Fibroblast of gingiva (primary cell): ENCODE measurements at regions not wholly inside any gene's neighbourhood (a gene's known extent, or its start where the extent isn't known, plus 50 kb on each side); places are given as distances from the start of the nearest gene placed in this dataset.
"Not testable (repeated sequence)": the region's sequence is repeated elsewhere in the genome, so short reads cannot be mapped to it uniquely, and the experiment has no call there.

ENCODE experiments used
- DNase-seq: peaks from one replicate; pipeline ENCODE4 v3.0.0-alpha.2; 2011; ENCODE audit warnings: low read depth

- DNase-seq: no peak
These were observed 292.0 kb upstream of the SFSWAP start for GRCh38 chr12:131418884-131419283.

DNA sequence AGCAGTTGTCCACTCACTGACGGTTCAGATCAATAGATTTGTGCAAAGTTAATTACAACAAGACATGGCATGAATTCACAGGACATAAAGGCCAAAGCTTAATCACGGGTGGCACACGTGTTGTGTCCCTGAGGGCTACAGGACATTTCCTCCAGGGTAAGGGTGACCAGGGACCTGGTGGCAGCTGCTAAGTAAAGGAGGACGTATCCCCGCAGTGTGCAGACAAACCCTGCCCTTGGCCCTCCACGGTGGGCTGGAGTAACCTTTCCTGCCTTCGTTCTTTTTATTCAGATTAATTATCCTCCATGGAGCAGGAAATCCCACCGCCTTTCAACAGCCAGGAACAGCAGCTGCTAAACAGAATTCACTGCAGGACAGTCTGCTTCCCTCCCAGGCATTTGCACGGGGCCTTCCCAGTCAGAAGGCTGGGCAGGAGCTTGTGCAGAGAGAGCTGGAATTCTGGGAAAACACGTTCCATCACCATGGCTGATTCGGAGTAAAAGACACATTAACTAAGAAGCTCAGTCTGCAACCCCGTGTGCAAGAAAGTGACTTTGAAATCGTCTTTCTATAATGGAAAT, 289.9 kb upstream of the SFSWAP start:
- DNase-seq: no peak

DNA sequence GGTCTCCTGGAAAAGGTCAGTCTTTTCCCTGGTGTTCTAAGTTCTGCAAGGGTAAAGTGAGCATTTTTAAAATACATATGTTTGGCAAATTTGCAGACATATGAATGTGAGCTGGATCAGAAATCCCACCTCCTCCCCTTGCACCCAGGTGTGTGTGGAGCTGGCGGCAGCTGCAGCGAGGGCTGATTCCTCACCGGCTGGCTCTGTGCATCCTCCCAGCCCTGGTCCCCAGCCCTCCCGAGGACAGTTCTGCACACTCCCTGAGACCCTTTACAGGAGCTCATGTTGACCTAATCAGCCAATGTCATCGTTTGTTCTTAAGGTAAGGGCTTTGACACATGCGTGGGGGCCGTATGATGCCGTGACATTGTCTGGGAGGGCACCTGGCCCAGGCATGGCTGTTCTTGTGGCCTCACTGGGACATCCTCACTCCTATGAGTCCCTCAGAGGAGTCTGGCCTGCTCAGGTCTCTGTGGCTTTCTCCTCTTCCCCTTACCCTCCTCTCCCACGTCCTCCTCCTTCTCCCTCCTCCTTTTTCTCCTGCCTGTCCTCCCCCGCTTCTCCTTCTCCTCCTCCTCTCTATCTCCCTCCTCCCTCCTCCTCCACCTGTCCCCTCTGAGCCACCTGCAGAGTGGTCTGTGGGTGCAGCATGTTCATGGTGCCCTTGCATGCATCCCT, 289.2 kb upstream of the SFSWAP start:
- DNase-seq: no peak

DNA sequence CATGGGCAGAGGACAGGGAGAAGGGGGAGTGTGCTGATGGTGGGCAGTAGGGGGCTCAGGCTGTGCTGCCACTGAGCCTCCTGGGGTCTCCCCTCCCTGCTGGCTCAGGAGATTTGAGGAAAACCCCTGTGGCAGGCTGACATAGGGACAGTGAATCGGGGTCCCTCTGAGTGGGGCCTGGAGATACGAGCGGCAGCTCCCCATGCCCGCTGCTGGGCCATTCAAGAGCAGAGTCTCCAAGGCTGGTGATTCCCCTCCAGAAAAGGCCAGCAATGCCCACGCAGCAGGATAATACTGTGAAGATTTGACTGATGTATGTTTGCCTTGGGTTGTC, 288.7 kb upstream of the SFSWAP start:
- DNase-seq: no peak

- no peak for DNase-seq
These were observed 288.1 kb upstream of the SFSWAP start for GRCh38 chr12:131422744-131423143.

DNA sequence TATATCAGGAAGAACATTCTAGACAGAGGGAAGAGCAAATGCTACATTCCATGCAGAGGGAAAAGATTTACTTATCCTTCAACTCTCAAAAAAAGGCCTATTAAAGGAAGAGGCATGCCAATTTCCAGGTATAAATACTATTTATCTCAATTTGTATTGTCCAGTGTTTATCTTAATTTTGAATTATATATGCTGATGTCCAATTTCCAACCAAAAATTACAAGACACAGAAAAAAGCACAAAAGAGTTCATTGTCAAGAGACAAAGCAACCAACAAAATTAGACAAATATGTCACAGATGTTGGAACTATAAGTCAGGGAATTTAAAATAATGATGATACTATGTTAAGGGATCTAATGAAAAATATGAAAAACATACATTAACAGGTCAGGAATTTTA, 286.6 kb upstream of the SFSWAP start:
- DNase-seq: no peak

DNA sequence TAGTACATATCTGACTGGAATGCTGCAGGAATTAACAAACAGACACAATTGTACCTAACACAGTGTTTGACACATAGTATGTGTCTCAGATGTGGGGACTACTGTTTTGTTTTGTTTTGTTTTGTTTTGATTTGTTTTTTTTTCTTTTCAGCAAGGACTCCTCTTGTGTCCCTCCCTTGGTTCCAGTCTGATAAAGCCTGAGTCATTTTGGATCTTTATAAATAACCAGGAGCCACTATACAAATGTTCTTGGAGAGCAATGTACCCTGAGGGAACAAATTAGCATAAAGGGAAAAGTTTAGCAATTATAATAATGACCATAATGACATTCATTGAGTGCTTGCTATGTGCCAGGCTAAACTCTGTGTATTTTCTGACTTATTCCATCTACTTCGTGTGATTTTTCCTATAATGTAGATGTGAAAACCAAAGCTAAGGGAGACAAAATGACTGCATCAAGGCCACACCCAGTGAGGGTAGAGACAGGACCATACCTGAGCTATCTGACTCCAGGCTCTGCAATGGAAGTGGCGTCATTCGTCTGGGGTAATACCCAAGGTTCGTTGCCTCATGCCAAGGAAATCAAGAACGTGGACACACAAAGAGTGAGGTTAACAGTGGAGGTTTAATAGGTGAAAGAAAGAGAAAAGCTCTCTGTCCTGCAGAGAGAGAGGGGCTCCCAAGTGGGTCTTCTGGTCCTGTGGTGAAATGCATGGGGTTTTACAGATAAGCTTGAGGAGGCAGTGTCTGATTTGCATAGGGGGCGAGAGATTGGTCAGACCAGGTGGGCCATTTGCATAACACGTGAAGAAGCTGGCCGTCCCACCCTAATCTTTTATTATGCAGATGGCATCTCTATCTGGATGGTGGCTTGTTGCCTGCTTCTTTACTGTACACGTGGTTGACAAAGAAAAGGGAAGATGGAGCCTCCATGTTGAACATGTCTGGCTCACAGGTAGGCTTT, 285.5 kb upstream of the SFSWAP start:
- no peak for DNase-seq

- no peak for DNase-seq
These were observed 282.7 kb upstream of the SFSWAP start for GRCh38 chr12:131428091-131428685.

DNA sequence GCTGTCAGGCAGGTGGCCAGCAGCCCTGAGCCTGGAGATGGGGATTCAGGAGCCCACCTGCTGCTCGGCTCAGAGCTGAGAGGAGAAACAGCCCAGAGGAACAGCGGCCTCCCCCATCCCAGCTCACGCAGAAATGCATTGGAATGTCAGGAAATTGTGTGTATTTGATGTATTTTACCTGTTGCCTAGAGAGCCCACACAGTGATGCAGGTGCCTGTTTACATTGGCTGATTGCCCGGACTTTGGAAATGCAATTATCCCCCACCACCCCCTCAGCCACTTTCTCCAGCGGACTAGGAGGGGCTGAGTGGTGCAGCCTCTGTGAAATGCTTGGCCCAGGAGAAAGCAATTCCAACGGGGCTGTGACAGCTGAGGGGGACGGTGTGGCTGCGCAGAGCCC, 281.7 kb upstream of the SFSWAP start:
- DNase-seq: not testable (repeated sequence)

DNA sequence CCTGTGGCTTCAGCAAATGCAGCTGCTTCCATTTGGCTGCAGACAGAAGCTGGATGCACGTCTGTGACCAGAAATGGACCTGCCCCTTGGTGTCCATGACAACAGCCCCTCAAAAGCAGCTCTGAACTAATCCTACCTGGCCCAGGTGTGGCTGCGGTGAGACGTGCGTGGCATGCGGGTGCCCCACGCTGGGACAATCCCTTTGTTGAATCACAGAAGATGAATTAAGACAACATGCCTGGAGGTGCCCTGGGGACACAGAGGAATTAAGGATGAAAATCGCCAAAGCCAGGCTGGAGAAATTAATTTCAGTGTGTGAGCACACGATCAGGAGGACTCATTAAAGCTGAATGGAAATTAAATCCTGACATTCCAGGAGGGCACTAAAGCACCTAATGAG, 281.2 kb upstream of the SFSWAP start:
- not testable (repeated sequence) for DNase-seq

DNA sequence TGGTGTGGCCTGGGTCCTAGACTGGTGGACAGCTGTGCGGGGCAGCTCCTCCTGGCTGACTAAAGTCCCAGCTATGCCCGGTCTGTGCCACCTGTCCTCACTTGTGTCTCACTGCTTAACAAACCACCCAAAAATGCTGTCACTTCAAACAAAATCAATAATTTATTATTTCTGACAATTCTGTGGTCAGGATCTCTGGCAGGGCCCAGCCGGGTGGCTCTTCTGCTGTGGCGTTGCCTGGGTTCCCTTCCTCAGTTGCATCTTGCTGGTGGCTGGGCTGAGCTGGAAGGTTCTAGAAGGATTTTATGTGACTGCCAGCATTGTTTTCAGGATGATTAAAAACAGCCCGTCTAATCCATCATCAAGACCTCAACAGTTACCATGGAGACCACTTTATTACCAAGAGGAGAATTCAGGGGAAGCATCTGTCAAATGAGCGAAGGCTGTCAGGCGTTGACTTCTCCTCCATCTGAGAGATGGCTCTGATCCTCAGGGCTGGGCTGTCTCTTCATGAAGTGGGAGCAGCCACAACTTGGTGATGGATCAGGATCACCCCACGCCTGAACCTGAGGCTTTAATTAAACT, 280.6 kb upstream of the SFSWAP start:
- no peak for DNase-seq

- not testable (repeated sequence) for DNase-seq
These were observed 279.7 kb upstream of the SFSWAP start for GRCh38 chr12:131431126-131431655.

DNA sequence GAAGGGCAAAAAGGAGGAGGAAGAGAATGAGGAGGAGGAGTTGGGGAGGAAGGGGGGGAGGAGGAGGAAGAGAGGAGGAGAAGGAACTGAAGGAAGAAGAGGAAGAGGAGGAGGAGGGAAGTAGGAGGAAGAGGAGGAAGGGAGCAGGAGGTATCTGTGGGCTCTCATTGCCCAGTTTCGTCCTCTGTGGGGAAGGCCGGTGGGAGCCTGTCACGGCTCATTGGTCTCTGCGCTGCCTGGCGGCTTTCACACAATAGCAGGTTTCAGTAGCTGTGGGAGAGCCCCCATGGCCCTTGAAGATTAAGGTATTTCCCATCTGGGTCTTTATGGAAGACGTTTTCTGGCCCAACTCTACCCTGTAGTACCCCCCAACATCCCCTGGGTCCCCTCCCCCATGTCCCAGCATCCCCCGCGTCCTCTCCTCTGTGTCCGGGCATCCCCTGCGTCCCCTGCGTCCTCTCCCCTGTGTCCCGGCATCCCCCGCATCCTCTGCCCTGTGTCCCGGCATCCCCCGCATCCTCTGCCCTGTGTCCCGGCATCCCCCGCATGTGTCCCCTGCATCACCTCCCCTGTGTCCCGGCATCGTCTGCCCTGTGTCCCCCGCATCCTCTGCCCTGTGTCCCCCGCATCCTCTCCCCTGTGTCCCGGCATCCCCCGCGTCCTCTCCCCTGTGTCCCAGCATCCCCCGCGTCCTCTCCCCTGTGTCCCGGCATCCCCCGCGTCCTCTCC, 278.2 kb upstream of the SFSWAP start:
- DNase-seq: no peak

GRCh38 chr12:131434208-131435125, 276.4 kb upstream of the SFSWAP start:
- no peak for DNase-seq

GRCh38 chr12:131436922-131437705, 273.8 kb upstream of the SFSWAP start:
- no peak for DNase-seq

- DNase-seq: no peak
These were observed 273.0 kb upstream of the SFSWAP start for GRCh38 chr12:131437706-131438492.

GRCh38 chr12:131438493-131438835, 272.4 kb upstream of the SFSWAP start:
- not testable (repeated sequence) for DNase-seq

GRCh38 chr12:131438881-131439280, 272.0 kb upstream of the SFSWAP start:
- DNase-seq: no peak

- DNase-seq: not testable (repeated sequence)
These were observed 271.1 kb upstream of the SFSWAP start for GRCh38 chr12:131439752-131440151.
